Activated T-cell treated with anti-CD3 and anti-CD28 coated beads, Interleukin-2, amount 50 U/mL, for 24 hours (primary cell): ENCODE measurements at regions not wholly inside any gene's neighbourhood (a gene's known extent, or its start where the extent isn't known, plus 50 kb on each side); places are given as distances from the start of the nearest gene placed in this dataset.
"Not testable (repeated sequence)": the region's sequence is repeated elsewhere in the genome, so short reads cannot be mapped to it uniquely, and the experiment has no call there.

Source experiments
- DNase-seq: peaks from one replicate; pipeline ENCODE4 v3.0.0-alpha.2; 2020
- H3K27ac Mint-ChIP-seq: 2 replicates; pipeline ENCODE4 v1.8.0; 2020; ENCODE audit warnings: mild to moderate bottlenecking, mixed read lengths
- H3K27me3 Mint-ChIP-seq: 2 replicates; pipeline ENCODE4 v1.8.0; 2020; ENCODE audit warnings: mixed read lengths
- H3K36me3 Mint-ChIP-seq: 2 replicates; pipeline ENCODE4 v1.8.0; 2020; ENCODE audit warnings: low read depth, mixed read lengths
- H3K4me1 Mint-ChIP-seq: 2 replicates; pipeline ENCODE4 v1.8.0; 2020; ENCODE audit warnings: low read depth, mixed read lengths
- H3K4me3 Mint-ChIP-seq: 2 replicates; pipeline ENCODE4 v1.8.0; 2020; ENCODE audit warnings: mild to moderate bottlenecking, moderate library complexity, mixed read lengths
- H3K9me3 Mint-ChIP-seq: 2 replicates; pipeline ENCODE4 v1.8.0; 2020; ENCODE audit warnings: mixed read lengths

- Mint-ChIP-seq H3K9me3 (peaks cover 2% of the 10 kb centered on the region), H3K36me3 (no peaks in the 10 kb centered on the region), H3K27ac (no peak overlapping the region), H3K4me3 (no peak overlapping the region), H3K4me1 (no peaks in the 10 kb centered on the region), H3K27me3 (no peaks in the 10 kb centered on the region)
- DNase-seq, result no peak
These were observed 379.0 kb upstream of the GOT2 start for GRCh38 chr16:59113004-59113670.

DNA sequence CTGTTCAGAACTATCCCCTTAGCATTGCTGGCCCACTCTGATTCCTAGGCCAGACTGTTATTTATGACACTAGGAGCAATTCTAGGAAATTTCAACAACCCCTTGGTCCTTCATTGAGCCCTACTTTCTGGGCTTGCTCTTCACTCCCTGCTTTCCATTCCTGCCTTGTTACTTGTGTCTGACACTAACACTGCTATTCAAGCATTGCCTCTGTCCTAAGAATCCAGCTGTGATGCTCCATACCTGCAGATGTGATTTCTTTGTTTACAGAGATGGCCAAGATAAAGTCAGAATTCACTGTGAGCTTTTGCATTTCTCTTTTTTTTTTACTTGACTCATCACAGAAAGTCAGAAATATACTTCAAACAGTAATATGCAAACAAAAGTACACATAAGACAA is 377.2 kb upstream of the GOT2 start:
- no peaks in the 10 kb centered on the region for H3K36me3 Mint-ChIP-seq
- DNase-seq, result no peak
- no peaks in the 10 kb centered on the region for H3K4me1 Mint-ChIP-seq
- H3K9me3 Mint-ChIP-seq, result peaks cover 1% of the 10 kb centered on the region
- H3K27ac Mint-ChIP-seq, result no peak overlapping the region
- no peaks in the 10 kb centered on the region for H3K27me3 Mint-ChIP-seq
- H3K4me3 Mint-ChIP-seq, result no peak overlapping the region

DNA sequence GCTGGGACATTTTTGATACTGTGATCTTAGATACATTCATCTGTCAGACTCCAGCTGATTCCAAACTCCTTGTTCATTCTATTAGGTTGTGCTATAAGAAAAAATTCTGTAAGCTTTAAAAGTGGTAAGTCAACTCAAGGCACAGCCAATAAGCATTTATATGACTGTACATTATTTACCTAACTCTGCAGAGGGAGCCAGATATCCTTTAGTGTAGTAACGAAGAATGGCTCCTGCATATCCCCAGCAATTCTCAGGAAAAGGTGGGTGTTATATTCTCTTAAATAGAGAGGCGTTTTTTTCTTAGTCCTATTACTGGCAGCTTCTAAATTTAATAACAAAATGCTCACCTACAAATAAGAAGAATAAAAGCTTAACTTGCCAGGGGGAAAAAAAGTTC is 374.3 kb upstream of the GOT2 start:
- Mint-ChIP-seq H3K4me1 (no peaks in the 10 kb centered on the region), H3K4me3 (no peak overlapping the region), H3K9me3 (no peaks in the 10 kb centered on the region), H3K36me3 (no peaks in the 10 kb centered on the region), H3K27me3 (no peaks in the 10 kb centered on the region), H3K27ac (no peak overlapping the region)
- no peak for DNase-seq

- not testable (repeated sequence) for H3K9me3 Mint-ChIP-seq, H3K27me3 Mint-ChIP-seq, H3K4me1 Mint-ChIP-seq, H3K27ac Mint-ChIP-seq, H3K4me3 Mint-ChIP-seq, DNase-seq, H3K36me3 Mint-ChIP-seq
These were observed 362.6 kb upstream of the GOT2 start for GRCh38 chr16:59096682-59097081.

DNA sequence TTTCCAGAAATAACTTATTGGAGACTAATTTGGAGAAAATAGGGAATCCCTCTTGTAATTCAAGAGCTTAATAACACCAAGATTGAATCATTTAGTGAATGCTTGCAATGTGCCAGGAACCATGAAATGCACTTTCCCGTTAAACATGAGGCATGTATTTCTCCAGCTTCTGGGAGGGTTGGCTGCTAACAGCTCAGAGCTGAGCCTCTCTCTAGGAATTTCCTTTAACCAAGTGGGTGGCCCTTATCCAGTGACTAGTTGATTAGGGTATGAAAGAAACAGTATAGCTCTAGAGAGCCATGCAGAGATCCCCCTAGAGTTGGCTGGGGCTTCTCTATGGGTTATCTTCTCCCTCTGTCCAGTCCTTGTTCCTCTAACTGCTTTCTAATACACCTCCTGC is 356.4 kb upstream of the GOT2 start:
- Mint-ChIP-seq H3K9me3 (no peaks in the 10 kb centered on the region), H3K27ac (no peak overlapping the region), H3K4me3 (no peak overlapping the region), H3K4me1 (no peaks in the 10 kb centered on the region), H3K36me3 (no peaks in the 10 kb centered on the region), H3K27me3 (no peaks in the 10 kb centered on the region)
- DNase-seq, result no peak

DNA sequence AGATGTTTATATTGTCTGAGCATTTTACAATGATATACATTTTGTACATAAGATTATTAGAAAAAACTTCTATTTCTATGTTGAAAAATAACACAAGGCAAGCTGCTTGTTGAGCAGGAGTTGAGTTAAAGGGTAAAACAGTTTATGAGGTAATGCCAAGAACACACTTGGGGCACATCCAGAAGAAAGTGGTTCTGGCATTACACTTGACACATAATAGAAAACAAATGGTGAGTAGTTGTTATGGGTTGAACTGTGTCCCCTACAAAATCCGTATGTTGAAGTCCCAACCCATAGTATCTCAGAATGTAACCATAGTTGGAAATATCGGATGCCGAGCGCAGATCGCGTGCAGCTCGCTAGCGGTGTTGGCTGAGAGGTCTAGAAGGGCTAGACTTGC is 354.3 kb upstream of the GOT2 start:
- H3K9me3 Mint-ChIP-seq, result peaks cover 8% of the 10 kb centered on the region
- no peak overlapping the region for H3K27ac Mint-ChIP-seq
- DNase-seq, result no peak
- no peak overlapping the region for H3K4me3 Mint-ChIP-seq
- H3K4me1 Mint-ChIP-seq, result no peaks in the 10 kb centered on the region
- no peaks in the 10 kb centered on the region for H3K27me3 Mint-ChIP-seq
- no peaks in the 10 kb centered on the region for H3K36me3 Mint-ChIP-seq

DNA sequence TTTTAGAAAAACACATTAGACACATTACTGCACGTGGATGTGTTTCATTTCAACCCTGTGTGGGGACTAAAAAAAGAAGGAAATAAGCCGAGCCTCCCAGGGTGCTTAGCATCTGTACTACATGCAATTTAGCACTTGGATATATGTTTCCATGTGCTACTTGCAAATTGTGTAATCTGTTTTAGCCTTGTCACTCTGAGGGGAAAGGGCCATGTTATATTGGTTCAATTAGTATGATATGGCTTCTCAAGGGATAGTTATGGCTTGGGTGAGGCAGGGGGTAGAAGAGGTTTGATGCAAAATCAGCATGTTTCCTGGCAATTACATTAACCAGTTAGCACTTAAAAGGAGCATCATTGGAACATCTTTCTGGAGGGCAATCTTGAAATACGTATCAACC is 353.5 kb upstream of the GOT2 start:
- DNase-seq, result no peak
- Mint-ChIP-seq H3K36me3 (no peaks in the 10 kb centered on the region), H3K9me3 (peaks cover 8% of the 10 kb centered on the region), H3K4me3 (no peak overlapping the region), H3K4me1 (no peaks in the 10 kb centered on the region), H3K27ac (no peak overlapping the region), H3K27me3 (no peaks in the 10 kb centered on the region)

- Mint-ChIP-seq H3K27me3 (no peaks in the 10 kb centered on the region), H3K9me3 (peaks cover 2% of the 10 kb centered on the region), H3K36me3 (no peaks in the 10 kb centered on the region), H3K4me3 (no peak overlapping the region), H3K4me1 (no peaks in the 10 kb centered on the region), H3K27ac (no peak overlapping the region)
- DNase-seq, result no peak
These were observed 333.1 kb upstream of the GOT2 start for GRCh38 chr16:59067205-59067604.

DNA sequence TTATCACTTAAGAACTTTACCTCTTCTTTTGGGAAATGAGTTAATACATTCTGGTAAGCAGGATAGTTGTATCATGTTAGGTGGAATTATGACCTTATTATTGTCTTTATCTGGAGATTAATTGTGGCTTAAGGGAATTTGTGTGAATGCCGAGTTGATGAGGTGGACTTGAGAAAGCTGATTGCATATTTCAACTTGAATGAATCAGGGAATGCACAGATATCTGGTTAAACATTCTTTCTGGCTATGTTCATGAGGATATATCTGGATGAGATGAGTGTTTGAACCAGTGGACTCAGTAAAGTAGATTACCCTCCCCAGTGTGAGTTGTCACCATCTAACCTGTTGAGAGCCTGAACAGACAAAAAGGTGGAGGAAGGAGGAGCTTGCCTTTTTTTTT is 326.1 kb upstream of the GOT2 start:
- peaks cover 5% of the 10 kb centered on the region for H3K9me3 Mint-ChIP-seq
- DNase-seq, result no peak
- H3K27ac Mint-ChIP-seq, result no peak overlapping the region
- no peak overlapping the region for H3K4me3 Mint-ChIP-seq
- no peaks in the 10 kb centered on the region for H3K4me1 Mint-ChIP-seq
- no peaks in the 10 kb centered on the region for H3K36me3 Mint-ChIP-seq
- H3K27me3 Mint-ChIP-seq, result no peaks in the 10 kb centered on the region

DNA sequence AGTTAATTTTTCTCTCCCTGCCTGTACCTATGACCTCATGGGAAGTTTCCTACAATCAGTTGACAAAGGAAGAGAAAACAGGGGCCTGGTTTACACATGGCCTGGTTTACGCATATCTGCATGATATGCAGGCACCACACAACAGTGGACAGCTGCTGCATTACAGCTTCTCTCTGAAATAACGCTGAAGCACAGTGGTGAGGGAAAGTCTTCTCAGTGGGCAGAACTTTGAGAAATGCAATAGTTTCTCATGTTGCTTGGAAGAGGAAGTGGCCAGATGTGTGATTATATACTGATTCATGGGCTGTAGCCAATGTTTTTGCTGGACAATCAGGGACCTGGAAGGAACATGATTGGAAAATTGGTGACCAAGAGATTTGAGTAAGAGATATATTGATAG is 324.1 kb upstream of the GOT2 start:
- Mint-ChIP-seq H3K4me3 (no peak overlapping the region), H3K4me1 (no peaks in the 10 kb centered on the region), H3K27ac (no peak overlapping the region), H3K27me3 (no peaks in the 10 kb centered on the region), H3K36me3 (no peaks in the 10 kb centered on the region), H3K9me3 (peaks cover 5% of the 10 kb centered on the region)
- DNase-seq, result no peak

DNA sequence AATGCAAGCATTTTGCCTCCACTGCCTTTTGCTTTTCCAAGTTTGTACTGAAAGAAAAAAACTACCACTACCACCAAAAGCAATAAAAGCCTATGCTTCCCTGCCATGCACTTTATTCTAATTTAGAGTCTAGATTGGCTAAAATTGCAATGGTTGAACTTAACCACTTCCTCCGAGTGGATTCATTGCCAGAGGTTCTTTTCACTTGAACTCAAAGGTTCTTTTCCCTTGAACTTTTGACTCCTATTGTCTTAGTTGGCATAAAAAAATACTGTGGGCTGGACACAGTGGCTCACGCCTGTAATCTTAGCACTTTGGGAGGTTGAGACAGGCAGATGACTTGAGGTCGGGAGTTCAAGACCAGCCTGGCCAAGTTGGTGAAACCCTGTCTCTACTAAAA is 319.8 kb upstream of the GOT2 start:
- Mint-ChIP-seq H3K4me1 (no peaks in the 10 kb centered on the region), H3K27ac (no peak overlapping the region), H3K4me3 (no peak overlapping the region), H3K36me3 (no peaks in the 10 kb centered on the region), H3K27me3 (no peaks in the 10 kb centered on the region), H3K9me3 (peaks cover 4% of the 10 kb centered on the region)
- no peak for DNase-seq

DNA sequence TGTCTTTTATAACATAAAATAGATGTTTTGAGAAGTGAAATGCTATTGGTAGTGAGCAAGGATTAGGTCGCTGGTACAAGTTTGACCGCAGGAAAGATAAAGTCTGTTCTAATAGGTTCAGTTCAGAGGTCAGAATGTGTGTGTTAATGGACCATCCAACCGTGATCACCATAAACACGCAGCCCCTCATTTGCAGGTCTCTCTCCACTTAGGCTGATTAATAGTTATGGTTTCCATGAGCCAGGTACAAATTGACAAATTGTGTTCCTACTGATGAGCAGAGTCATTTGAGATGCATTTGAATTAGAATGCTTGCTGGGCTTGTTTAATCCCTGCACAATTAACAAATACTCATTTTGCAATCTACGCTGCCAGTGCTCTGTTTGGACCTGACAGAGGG is 318.1 kb upstream of the GOT2 start:
- Mint-ChIP-seq H3K9me3 (no peaks in the 10 kb centered on the region), H3K27ac (no peak overlapping the region), H3K4me3 (no peak overlapping the region), H3K27me3 (no peaks in the 10 kb centered on the region), H3K4me1 (no peaks in the 10 kb centered on the region), H3K36me3 (no peaks in the 10 kb centered on the region)
- no peak for DNase-seq

DNA sequence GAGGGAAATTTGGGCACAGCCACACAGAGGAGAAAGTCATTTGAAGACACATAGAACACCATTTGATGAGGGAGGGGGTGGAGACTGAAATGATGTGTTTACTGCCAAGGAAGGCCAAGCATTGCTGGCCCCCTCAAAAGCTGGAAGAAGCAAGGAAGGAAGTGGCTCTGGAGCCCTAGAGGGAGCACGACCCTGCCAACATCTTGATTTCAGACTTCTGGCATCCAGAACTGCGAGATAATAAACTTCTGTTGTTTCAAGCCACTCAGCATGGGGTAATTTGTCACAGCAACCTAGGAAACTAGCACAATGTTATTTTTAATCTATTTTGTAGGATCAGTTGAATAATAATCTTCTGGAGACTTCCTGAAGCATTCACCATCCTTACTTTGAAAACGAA is 314.8 kb upstream of the GOT2 start:
- no peaks in the 10 kb centered on the region for H3K4me1 Mint-ChIP-seq
- DNase-seq, result no peak
- no peaks in the 10 kb centered on the region for H3K9me3 Mint-ChIP-seq
- H3K27ac Mint-ChIP-seq, result no peak overlapping the region
- H3K4me3 Mint-ChIP-seq, result no peak overlapping the region
- no peaks in the 10 kb centered on the region for H3K27me3 Mint-ChIP-seq
- H3K36me3 Mint-ChIP-seq, result no peaks in the 10 kb centered on the region

DNA sequence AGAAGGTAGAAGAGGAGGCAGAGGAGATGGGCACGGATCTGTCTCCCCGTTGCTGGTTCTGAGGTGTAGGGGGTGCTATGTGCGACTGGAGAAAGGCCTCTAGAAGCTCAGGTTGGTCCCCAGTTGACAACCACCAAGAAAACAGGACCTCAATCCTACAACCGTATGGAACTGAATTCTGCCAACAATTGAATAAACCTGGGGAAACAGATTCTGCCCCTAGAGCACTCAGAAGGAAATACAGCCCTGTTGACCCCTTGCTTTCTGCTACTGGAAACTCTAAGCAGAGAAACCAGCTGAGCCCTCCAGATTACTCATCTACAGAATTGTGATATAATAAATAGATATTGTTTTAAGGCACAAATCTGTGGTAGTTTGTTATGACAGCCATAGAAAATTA is 313.0 kb upstream of the GOT2 start:
- Mint-ChIP-seq H3K4me3 (no peak overlapping the region), H3K36me3 (no peaks in the 10 kb centered on the region), H3K27me3 (no peaks in the 10 kb centered on the region), H3K27ac (no peak overlapping the region), H3K9me3 (no peaks in the 10 kb centered on the region), H3K4me1 (no peaks in the 10 kb centered on the region)
- no peak for DNase-seq

GRCh38 chr16:59046335-59046734 is 312.2 kb upstream of the GOT2 start:
- H3K27me3 Mint-ChIP-seq, result no peaks in the 10 kb centered on the region
- DNase-seq, result no peak
- H3K4me3 Mint-ChIP-seq, result no peak overlapping the region
- no peak overlapping the region for H3K27ac Mint-ChIP-seq
- H3K4me1 Mint-ChIP-seq, result no peaks in the 10 kb centered on the region
- H3K9me3 Mint-ChIP-seq, result no peaks in the 10 kb centered on the region
- no peaks in the 10 kb centered on the region for H3K36me3 Mint-ChIP-seq

GRCh38 chr16:59045501-59045900 is 311.4 kb upstream of the GOT2 start:
- Mint-ChIP-seq H3K4me1 (no peaks in the 10 kb centered on the region), H3K27ac (no peak overlapping the region), H3K4me3 (no peak overlapping the region), H3K27me3 (no peaks in the 10 kb centered on the region), H3K9me3 (no peaks in the 10 kb centered on the region), H3K36me3 (no peaks in the 10 kb centered on the region)
- DNase-seq, result no peak
